HG03039 (cell line): ENCODE measurements at regions not wholly inside any gene's neighbourhood (a gene's known extent, or its start where the extent isn't known, plus 50 kb on each side); places are given as distances from the start of the nearest gene placed in this dataset.

Source experiments
- ATAC-seq: cut with Tn5 transposase; IDR thresholded peaks from one replicate; pipeline ENCODE4 v1.9.1; 2021; ENCODE audit warnings: mild to moderate bottlenecking, moderate library complexity; ENCODE audit not compliant: unreplicated experiment

- no peak for ATAC-seq
Observed at GRCh38 chr12:105977236-105977635, 161.5 kb downstream of the NUAK1 start.

GRCh38 chr12:105977652-105978051 lies 161.1 kb downstream of the NUAK1 start:
- no peak for ATAC-seq

- ATAC-seq: no peak
Observed at GRCh38 chr12:105978276-105978675, 160.5 kb downstream of the NUAK1 start.

- ATAC-seq: no peak
Observed at GRCh38 chr12:105978686-105979085, 160.1 kb downstream of the NUAK1 start.

GRCh38 chr12:105980085-105980484 lies 158.7 kb downstream of the NUAK1 start:
- no peak for ATAC-seq

- no peak for ATAC-seq
Observed at GRCh38 chr12:105980533-105980932, 158.2 kb downstream of the NUAK1 start.

GRCh38 chr12:105982022-105982421 lies 156.7 kb downstream of the NUAK1 start:
- no peak for ATAC-seq

GRCh38 chr12:105983622-105984320 lies 155.0 kb downstream of the NUAK1 start:
- ATAC-seq: no peak

GRCh38 chr12:105985383-105985782 lies 153.4 kb downstream of the NUAK1 start:
- ATAC-seq: no peak

GRCh38 chr12:105986779-105987684 lies 151.7 kb downstream of the NUAK1 start:
- ATAC-seq: no peak

GRCh38 chr12:105987685-105988035 lies 151.1 kb downstream of the NUAK1 start:
- ATAC-seq: no peak

- ATAC-seq: no peak
Observed at GRCh38 chr12:105992849-105993740, 145.7 kb downstream of the NUAK1 start.

- no peak for ATAC-seq
Observed at GRCh38 chr12:105993766-105994555, 144.8 kb downstream of the NUAK1 start.

- no peak for ATAC-seq
Observed at GRCh38 chr12:105995961-105996431, 142.8 kb downstream of the NUAK1 start.

- no peak for ATAC-seq
Observed at GRCh38 chr12:105998561-105998960, 140.2 kb downstream of the NUAK1 start.

GRCh38 chr12:106000382-106001104 lies 138.2 kb downstream of the NUAK1 start:
- no peak for ATAC-seq

GRCh38 chr12:106001105-106001836 lies 137.5 kb downstream of the NUAK1 start:
- ATAC-seq: no peak

GRCh38 chr12:106001837-106002218 lies 136.9 kb downstream of the NUAK1 start:
- ATAC-seq: no peak

GRCh38 chr12:106003297-106003696 lies 135.5 kb downstream of the NUAK1 start:
- ATAC-seq: no peak
